HG03378 (cell line): ENCODE measurements at regions not wholly inside any gene's neighbourhood (a gene's known extent, or its start where the extent isn't known, plus 50 kb on each side); places are given as distances from the start of the nearest gene placed in this dataset.
"Not testable (repeated sequence)": the region's sequence is repeated elsewhere in the genome, so short reads cannot be mapped to it uniquely, and the experiment has no call there.

ENCODE experiments used
- ATAC-seq: cut with Tn5 transposase; IDR thresholded peaks from one replicate; pipeline ENCODE4 v1.9.1; 2021; ENCODE audit warnings: mild to moderate bottlenecking, moderate library complexity; ENCODE audit not compliant: unreplicated experiment

GRCh38 chr9:78938821-78939220 is 632.9 kb upstream of the TLE4 start:
- ATAC-seq, result no peak

GRCh38 chr9:78939311-78940065 is 632.3 kb upstream of the TLE4 start:
- ATAC-seq, result no peak

DNA sequence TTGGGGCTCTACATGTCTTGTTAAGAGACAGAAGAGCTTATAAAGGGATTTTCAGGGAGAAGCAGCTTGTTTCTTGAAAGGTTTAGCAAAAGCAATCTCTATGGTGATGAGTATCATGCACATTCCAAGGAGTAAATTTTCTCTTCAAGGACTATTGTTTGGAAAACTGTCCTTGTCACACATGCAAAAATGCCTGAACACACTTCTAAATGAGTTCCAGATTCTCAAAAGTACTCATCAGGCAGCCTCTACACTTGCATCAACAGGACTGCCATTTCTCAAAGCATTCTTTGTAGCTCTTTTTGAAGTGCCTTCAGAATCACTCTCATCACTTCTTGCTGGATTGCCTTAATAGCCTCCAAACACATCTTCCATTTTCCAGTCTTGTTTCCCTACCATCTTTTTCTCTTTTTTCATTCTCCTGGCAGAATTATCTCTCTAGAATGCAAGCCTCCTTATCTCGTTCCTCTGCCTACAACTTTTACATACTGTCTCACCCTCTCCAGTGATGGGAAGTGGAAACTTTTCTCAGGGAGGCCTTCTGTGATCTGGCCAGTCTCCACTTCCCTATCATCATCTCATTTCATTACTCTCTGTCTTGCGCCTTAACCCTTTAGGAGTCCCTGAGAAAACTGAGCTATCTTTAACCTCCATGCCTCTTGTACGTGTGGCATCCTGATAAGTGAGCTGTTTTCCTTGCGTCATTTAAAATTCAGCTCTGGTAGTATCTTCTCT is 631.5 kb upstream of the TLE4 start:
- ATAC-seq, result no peak

- no peak for ATAC-seq
Measured at GRCh38 chr9:78954286-78954685, 617.5 kb upstream of the TLE4 start.

- no peak for ATAC-seq
Measured at GRCh38 chr9:78958892-78959291, 612.9 kb upstream of the TLE4 start.

DNA sequence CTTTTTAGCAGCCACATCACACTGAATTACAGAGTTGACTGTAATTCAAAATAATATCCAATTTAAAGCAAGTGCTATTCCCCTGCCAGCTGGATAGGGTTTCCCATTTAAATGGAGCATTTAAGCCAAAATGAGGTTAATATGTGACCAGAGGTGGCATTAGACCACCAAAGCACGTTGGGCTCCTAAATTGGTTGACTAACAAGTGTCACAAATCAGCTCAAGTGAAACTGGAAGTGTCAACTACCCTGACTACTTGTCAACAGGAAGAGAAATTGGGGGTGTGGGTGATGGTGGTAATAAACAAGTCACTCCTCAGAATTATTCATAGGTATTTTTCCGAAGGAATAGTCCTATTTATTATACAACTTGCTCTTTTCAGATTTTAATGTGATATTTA is 609.6 kb upstream of the TLE4 start:
- no peak for ATAC-seq

GRCh38 chr9:78963911-78964310 is 607.9 kb upstream of the TLE4 start:
- ATAC-seq, result no peak

DNA sequence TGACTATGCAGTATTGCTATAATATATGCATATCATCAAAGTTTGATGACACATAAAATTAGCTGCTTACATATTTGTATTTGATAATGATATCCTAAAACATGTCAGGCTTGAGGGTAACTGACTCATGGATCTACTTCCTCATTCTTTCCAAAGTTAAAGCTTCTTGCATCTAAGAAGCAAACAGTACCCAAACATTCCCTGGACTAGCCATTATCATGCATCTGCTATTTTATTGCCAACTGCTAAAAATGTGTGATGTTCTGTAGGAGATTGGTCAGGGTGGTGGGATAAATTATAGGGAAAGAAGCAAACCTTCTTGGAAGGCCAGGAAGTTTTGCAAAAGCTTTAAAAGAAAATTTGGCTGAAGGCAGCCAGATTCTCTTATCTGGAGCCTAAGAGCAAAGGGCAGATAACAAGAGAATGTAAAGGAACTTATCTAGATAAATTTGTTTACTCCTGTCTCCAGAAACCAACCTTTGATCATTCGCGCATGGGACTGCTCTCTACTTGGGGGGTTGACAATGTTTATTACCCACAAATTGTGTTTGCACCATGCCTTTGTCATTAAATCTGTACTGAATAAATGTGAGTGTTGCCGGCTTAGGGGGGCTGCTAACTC is 604.1 kb upstream of the TLE4 start:
- no peak for ATAC-seq

DNA sequence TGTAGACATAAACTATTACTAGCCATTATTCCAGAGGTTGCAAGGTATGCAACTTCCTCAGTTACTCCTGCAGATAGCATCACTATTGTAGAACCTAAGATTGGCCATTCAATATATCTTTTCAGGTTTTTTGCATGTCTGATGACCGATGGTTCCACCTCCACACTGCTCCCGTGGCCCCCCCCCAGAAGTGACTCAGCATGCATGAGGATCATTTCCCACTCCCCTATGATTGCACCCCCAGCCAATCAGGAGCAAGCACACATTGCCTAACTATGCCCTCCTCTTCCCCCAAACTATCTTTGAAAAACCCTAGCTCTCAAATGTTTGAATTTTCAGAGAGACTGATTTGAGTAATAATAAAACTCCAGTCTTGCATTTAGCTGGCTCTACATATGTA is 601.4 kb upstream of the TLE4 start:
- ATAC-seq, result no peak

DNA sequence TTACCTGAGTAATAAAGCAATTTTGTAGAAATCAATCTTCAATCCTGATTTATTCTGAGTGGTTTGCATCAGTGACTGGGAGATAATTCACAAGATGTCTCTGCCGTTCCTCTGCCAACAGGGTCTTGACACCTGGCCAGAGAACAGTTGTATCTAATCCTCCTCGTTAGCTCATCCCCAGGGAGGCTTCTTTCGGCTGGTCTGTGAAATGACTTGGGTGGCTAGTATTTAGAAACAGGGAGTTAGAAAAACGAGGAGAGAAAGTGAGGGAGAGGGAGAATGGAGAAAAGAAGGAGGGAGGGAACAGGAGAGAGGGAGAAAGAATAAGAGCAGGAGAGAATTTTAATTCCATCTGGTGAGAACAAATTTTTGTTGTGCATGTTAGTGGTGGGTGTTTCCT is 600.2 kb upstream of the TLE4 start:
- ATAC-seq, result no peak

GRCh38 chr9:78972303-78972999 is 599.3 kb upstream of the TLE4 start:
- no peak for ATAC-seq

DNA sequence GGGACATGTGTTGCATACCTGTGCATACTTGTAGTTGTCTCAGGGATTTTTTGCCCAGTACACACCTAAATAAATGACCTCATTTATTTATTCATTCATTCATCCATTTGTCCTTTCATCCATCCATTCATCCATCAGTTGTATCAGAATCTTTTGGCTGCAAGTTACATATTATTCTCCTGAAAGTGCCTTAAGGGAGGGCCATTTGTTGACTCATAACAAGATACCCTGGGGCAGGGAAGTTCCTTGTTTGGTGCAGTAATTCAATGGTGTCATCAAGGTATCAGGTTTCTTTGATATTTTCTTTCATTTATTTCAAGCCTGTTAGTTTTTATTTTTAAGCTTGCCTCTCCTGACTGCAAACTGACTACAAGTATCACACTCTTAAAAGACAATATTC is 597.9 kb upstream of the TLE4 start:
- ATAC-seq, result no peak

GRCh38 chr9:78982849-78983248 is 588.9 kb upstream of the TLE4 start:
- no peak for ATAC-seq

DNA sequence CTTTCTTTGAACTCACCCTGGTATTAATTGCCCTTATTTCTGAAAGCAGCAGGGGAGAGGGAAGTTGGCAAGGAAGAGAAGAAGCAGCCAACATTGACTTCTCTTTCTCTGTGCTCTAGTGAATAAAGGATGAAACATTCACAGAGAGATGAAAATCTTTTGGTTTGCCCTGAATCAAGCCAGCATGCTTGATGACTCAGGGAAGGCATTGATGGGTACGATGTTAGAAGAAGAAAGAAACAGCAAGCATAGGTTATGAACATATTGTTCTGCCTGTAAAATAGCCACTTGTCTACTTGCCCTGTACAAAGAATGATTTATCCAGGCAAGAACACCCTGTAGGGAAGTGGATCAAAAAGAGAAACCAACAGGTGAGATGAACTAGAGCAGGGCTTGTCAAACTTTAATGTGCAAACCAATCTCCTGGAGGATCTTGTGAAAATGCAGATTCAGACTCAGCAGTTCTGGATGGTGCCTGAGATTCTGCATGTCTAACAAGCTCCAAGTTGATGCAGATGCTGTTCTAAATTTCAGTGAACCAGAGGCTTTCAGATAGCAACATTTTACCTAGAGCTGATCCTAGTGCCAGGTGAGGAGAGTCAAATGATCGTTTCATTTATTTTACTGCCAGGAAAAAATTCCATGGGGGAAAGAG is 586.6 kb upstream of the TLE4 start:
- no peak for ATAC-seq

GRCh38 chr9:78986446-78986845 is 585.3 kb upstream of the TLE4 start:
- no peak for ATAC-seq

GRCh38 chr9:78989031-78989658 is 582.6 kb upstream of the TLE4 start:
- no peak for ATAC-seq

GRCh38 chr9:78994471-78994870 is 577.3 kb upstream of the TLE4 start:
- no peak for ATAC-seq

- not testable (repeated sequence) for ATAC-seq
Measured at GRCh38 chr9:78994974-78995373, 576.8 kb upstream of the TLE4 start.

DNA sequence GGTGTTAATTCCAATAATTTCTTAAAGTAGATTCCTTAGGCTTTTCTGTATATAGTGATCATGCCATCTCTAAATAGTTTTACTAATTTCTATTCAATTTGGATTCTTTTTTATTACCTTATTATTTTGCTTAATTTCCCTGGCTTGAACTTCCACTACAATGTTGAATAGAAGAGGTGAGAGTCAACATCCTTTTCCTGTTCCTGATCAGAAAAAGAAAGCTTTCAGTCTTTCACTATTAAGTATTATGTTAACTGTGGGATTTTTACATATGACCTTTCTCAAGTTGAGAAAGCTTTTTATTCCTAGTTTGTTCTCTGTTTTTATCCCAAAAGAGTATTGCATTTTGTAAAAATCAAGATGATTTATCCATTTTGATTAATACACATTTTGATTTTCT is 574.5 kb upstream of the TLE4 start:
- no peak for ATAC-seq

- ATAC-seq, result no peak
Measured at GRCh38 chr9:79000230-79001002, 571.3 kb upstream of the TLE4 start.
